SK-N-SH (cell line): ENCODE measurements at regions not wholly inside any gene's neighbourhood (a gene's known extent, or its start where the extent isn't known, plus 50 kb on each side); places are given as distances from the start of the nearest gene placed in this dataset.

Source experiments
- CTCF ChIA-PET: fragments of 300-600, 350-600 bp; formaldehyde crosslinking; extraction: SDS; loops from one replicate; lab custom pipeline; 2021; lab: Yijun Ruan, JAX
- POLR2A ChIA-PET: fragments of 350-600 bp; sonication (Branson Sonifier 250); formaldehyde crosslinking; extraction: SDS; loops from one replicate; lab custom pipeline; 2020; ENCODE audit warnings: antibody characterized with exemption, inconsistent platforms; lab: Yijun Ruan, JAX
- DNase-seq: peaks from one replicate; pipeline ENCODE4 v3.0.0; 2012
- H2AFZ ChIP-seq: fragments of 200-600 bp; sonication (generic); 2 replicates; pipeline ENCODE4 v1.8.1; 2016; ENCODE audit warnings: antibody characterized with exemption, mild to moderate bottlenecking, low read depth
- H3F3A ChIP-seq: fragments of 200-600 bp; sonication (generic); replicated peaks from 2 replicates; pipeline ENCODE3; 2016; ENCODE audit warnings: antibody characterized with exemption, mild to moderate bottlenecking; ENCODE audit not compliant: insufficient read depth
- H3K27ac ChIP-seq, 2 experiments: fragments of 200-500 bp in 1 of 2; fragments of 200-600 bp in 1 of 2; sonication (Bioruptor generic) in 1 of 2; sonication (generic), shearing (Covaris generic) in 1 of 2; 2 replicates each; pipeline versions ENCODE4 v1.5.1 to v1.6.1; 2014 to 2016; ENCODE audit warnings: low read depth in 2 of 2, inconsistent platforms in 1 of 2, low read length in 1 of 2, mild to moderate bottlenecking in 1 of 2, mixed read lengths in 1 of 2
- H3K27me3 ChIP-seq: fragments of 200-600 bp; sonication (generic), shearing (Covaris generic); 2 replicates; pipeline ENCODE4 v1.6.1; 2016; ENCODE audit warnings: mixed run types; ENCODE audit not compliant: insufficient read depth
- H3K36me3 ChIP-seq, 2 experiments: fragments of 200-500 bp in 1 of 2; fragments of 200-600 bp in 1 of 2; sonication (Bioruptor generic) in 1 of 2; sonication (generic) in 1 of 2; replicated peaks in 1 of 2; 2 replicates each; pipeline versions ENCODE3 to v1.5.1; 2014 to 2016; ENCODE audit warnings: low read length in 1 of 2, mild to moderate bottlenecking in 1 of 2; ENCODE audit not compliant: insufficient read depth in 2 of 2, control insufficient read depth in 1 of 2
- H3K4me1 ChIP-seq, 2 experiments: fragments of 200-500 bp in 1 of 2; fragments of 200-600 bp in 1 of 2; sonication (Bioruptor generic) in 1 of 2; sonication (generic), shearing (Covaris generic) in 1 of 2; 2 replicates each; pipeline versions ENCODE4 v1.5.1 to v1.6.1; 2014 to 2016; ENCODE audit warnings: low read depth in 1 of 2, low read length in 1 of 2, mixed run types in 1 of 2; ENCODE audit not compliant: insufficient read depth in 2 of 2, control insufficient read depth in 1 of 2
- H3K4me2 ChIP-seq: fragments of 200-600 bp; sonication (generic), shearing (Covaris generic); 2 replicates; pipeline ENCODE4 v1.6.1; 2017; ENCODE audit warnings: mixed run types
- H3K4me3 ChIP-seq, 2 experiments: fragments of 200-500 bp in 1 of 2; fragments of 200-600 bp in 1 of 2; sonication (Bioruptor generic) in 1 of 2; sonication (generic), shearing (Covaris generic) in 1 of 2; 2 replicates each; pipeline versions ENCODE4 v1.5.1 to v1.8.1; 2014 to 2016; ENCODE audit warnings: low read depth in 2 of 2, inconsistent platforms in 1 of 2, low read length in 1 of 2, mild to moderate bottlenecking in 1 of 2, mixed read lengths in 1 of 2, moderate library complexity in 1 of 2
- H3K79me2 ChIP-seq: fragments of 200-600 bp; sonication (generic); 2 replicates; pipeline ENCODE4 v1.8.1; 2017; ENCODE audit warnings: mild to moderate bottlenecking; ENCODE audit not compliant: insufficient read depth
- H3K9ac ChIP-seq: fragments of 200-600 bp; sonication (generic); 2 replicates; pipeline ENCODE4 v1.6.1; 2017; ENCODE audit warnings: mixed run types
- H3K9me2 ChIP-seq: fragments of 200-600 bp; sonication (generic); 2 replicates; pipeline ENCODE4 v1.6.1; 2017; ENCODE audit warnings: mixed run types
- H3K9me3 ChIP-seq: fragments of 200-600 bp; sonication (generic); 2 replicates; pipeline ENCODE4 v1.6.1; 2017; ENCODE audit warnings: mixed run types, mild to moderate bottlenecking, moderate library complexity
- H4K20me1 ChIP-seq: fragments of 200-600 bp; sonication (generic); 2 replicates; pipeline ENCODE4 v1.6.1; 2017; ENCODE audit warnings: mild to moderate bottlenecking, mixed run types; ENCODE audit not compliant: insufficient read depth
- CTCF ChIP-seq: fragments of 200-600 bp; sonication (generic); IDR thresholded peaks from 2 replicates; pipeline ENCODE4 v1.6.1; 2017; ENCODE audit warnings: antibody characterized with exemption, mild to moderate bottlenecking, moderate library complexity
- EP300 ChIP-seq, 2 experiments: IDR thresholded peaks; 2 replicates each; pipeline versions ENCODE4 v1.4.0 to v1.6.1; 2012; ENCODE audit warnings: borderline replicate concordance in 1 of 2, low read depth in 1 of 2, low read length in 1 of 2
- FOXJ3 ChIP-seq: sonication (generic); formaldehyde crosslinking; IDR thresholded peaks from 2 replicates; pipeline ENCODE4 v1.5.1; 2020; ENCODE audit warnings: mild to moderate bottlenecking, missing genetic modification reagents
- FOXM1 ChIP-seq: IDR thresholded peaks from 2 replicates; pipeline ENCODE4 v1.4.0; 2012; ENCODE audit warnings: low read depth, mild to moderate bottlenecking
- GABPA ChIP-seq: IDR thresholded peaks from 2 replicates; pipeline ENCODE4 v1.4.0; 2012; ENCODE audit warnings: low read depth, mild to moderate bottlenecking
- JUND ChIP-seq: IDR thresholded peaks from 2 replicates; pipeline ENCODE4 v1.4.0; 2012
- MAX ChIP-seq: IDR thresholded peaks from 2 replicates; pipeline ENCODE4 v1.4.0; 2012; ENCODE audit warnings: low read depth
- MXI1 ChIP-seq: IDR thresholded peaks from 2 replicates; pipeline ENCODE4 v1.6.1; 2012; ENCODE audit warnings: mild to moderate bottlenecking, low read depth, low read length, improper control_type of control experiment
- RFX5 ChIP-seq: IDR thresholded peaks from 2 replicates; pipeline ENCODE4 v1.6.1; 2012; ENCODE audit warnings: mild to moderate bottlenecking, improper control_type of control experiment, low read length
- RXRA ChIP-seq: IDR thresholded peaks from 2 replicates; pipeline ENCODE4 v1.4.0; 2012; ENCODE audit warnings: low read depth, mild to moderate bottlenecking, borderline replicate concordance
- SMC3 ChIP-seq: IDR thresholded peaks from 2 replicates; pipeline ENCODE4 v1.6.1; 2012; ENCODE audit warnings: low read depth, low read length, improper control_type of control experiment
- TEAD4 ChIP-seq: IDR thresholded peaks from 2 replicates; pipeline ENCODE4 v1.4.0; 2012; ENCODE audit warnings: mild to moderate bottlenecking, borderline replicate concordance; ENCODE audit not compliant: insufficient read depth
- WGBS: methylation state at CpG from one replicate; pipeline ENCODE4 v1.1.6; 2017; ENCODE audit warnings: low lambda C conversion rate; 5-methylcytosine and 5-hydroxymethylcytosine counted together
- TF ChIP-seq, protein P1 (sequence below): fragments of 150-350 bp; IDR thresholded peaks from 2 replicates; pipeline ENCODE4 v1.6.1; 2017; ENCODE audit warnings: antibody characterized with exemption, low read length, low read depth, borderline replicate concordance

DNA sequence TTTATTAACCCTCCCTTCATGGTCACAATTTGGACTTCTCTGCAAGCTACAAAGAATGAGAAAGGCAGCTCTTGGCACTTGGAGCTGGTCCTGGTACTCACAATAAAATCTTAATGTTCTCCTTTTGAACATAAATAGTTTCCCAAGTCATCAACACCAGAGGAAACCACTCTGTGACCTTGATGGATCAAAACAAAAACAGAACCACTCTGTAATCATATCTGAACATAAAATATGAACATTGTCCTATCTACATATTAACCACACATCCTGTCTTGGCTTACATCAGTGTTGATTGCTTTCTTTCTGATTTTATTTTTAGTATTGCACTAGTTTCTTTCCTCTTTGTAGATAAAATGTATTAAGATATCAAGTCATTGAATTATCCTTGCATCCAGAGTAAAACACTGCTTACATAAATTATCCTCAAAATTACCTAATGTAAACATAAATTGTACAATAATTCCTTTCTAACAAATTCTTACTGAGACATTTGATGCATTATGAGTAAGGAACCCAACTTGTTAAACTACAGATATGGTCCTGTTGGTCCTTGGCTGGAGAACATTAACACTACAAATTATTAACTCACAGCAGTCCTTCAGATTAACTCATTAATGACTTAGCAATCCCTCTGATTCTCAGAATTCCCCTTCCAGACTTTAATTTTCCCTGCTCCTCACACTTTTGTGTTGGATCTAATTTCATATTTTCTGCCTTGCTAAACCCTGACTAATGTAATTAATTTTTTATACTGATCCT is 860.5 kb downstream of the DIPK2A start:
- no peak for DNase-seq
- Histone ChIP-seq H3K27ac (no peak overlapping the region), H3K27me3 (no peaks in the 10 kb centered on the region), H3K4me3 (no peak overlapping the region), H3K9me3 (no peaks in the 10 kb centered on the region), H3K4me2 (no peak overlapping the region), H3K79me2 (no peaks in the 10 kb centered on the region), H3K9me2 (no peaks in the 10 kb centered on the region), H3K4me1 (no peaks in the 10 kb centered on the region), H4K20me1 (no peaks in the 10 kb centered on the region), H3K36me3 (no peaks in the 10 kb centered on the region), H3K9ac (no peak overlapping the region), H2AFZ (no peak overlapping the region), H3F3A (no peaks in the 10 kb centered on the region)
- POLR2A ChIA-PET, result no interaction called here
- TF ChIP-seq RFX5 (no peak), JUND (no peak), GABPA (no peak), FOXJ3 (CRISPR knock-in tag) (no peak), SMC3 (no peak)
- TF ChIP-seq, protein P1, sequence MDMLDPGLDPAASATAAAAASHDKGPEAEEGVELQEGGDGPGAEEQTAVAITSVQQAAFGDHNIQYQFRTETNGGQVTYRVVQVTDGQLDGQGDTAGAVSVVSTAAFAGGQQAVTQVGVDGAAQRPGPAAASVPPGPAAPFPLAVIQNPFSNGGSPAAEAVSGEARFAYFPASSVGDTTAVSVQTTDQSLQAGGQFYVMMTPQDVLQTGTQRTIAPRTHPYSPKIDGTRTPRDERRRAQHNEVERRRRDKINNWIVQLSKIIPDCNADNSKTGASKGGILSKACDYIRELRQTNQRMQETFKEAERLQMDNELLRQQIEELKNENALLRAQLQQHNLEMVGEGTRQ, result no peak
- CTCF ChIA-PET, result no interaction called here

DNA sequence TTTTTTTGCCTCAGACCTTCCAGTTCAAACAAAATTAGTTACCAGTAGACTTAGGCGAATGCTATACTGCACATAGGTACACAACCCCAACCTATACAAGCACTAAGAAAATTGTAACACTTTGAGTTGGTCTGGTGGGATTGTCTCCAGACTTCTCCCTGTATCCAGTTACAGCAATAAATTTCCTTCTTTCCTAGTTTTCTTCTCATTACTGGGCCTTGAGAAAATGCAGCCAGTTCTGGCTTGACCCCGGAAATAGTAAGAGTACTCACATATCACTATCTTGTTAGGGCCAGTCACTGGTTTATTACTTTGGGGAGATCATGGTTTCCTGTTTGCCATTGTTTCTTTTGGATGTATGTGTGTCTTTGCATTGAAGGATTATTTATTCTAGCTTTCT is 868.4 kb downstream of the DIPK2A start:
- H2AFZ ChIP-seq, result no peak overlapping the region
- 0% methylated on average over 2 of the region's 2 CpGs for WGBS
- H4K20me1 ChIP-seq, result no peaks in the 10 kb centered on the region
- H3F3A ChIP-seq, result no peaks in the 10 kb centered on the region
- no peak overlapping the region for H3K9ac ChIP-seq
- no peaks in the 10 kb centered on the region for H3K4me1 ChIP-seq
- no peaks in the 10 kb centered on the region for H3K27me3 ChIP-seq
- no peak for TF ChIP-seq TEAD4
- CTCF ChIA-PET, result no interaction called here
- H3K9me2 ChIP-seq, result no peaks in the 10 kb centered on the region
- no peak overlapping the region for H3K27ac ChIP-seq
- H3K9me3 ChIP-seq, result no peaks in the 10 kb centered on the region
- POLR2A ChIA-PET, result no interaction called here
- DNase-seq, result no peak
- H3K4me2 ChIP-seq, result no peak overlapping the region
- no peak overlapping the region for H3K4me3 ChIP-seq
- no peaks in the 10 kb centered on the region for H3K36me3 ChIP-seq
- H3K79me2 ChIP-seq, result no peaks in the 10 kb centered on the region

DNA sequence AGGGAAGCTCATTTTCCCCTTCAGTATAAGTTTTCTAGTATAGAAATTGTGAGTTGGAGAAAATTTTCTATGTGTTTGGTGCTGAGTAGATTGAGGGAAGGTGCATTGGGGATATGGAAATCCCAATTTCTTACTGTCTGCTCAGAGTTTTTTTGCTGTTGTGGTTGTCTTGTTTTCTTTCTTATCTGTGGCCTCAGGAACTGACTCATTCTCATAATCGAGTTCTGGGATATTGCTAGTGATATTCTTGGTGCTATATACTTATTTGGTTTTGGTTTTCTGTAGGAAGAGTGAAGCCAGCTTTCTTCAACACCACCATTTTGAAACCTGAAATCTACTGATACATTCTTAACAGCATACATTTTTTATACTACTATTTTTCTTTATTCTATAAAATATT is 869.2 kb downstream of the DIPK2A start:
- H3K4me1 ChIP-seq, result no peaks in the 10 kb centered on the region
- no peaks in the 10 kb centered on the region for H4K20me1 ChIP-seq
- no peak overlapping the region for H3K4me3 ChIP-seq
- no peaks in the 10 kb centered on the region for H3K9me3 ChIP-seq
- no peaks in the 10 kb centered on the region for H3K79me2 ChIP-seq
- 0% methylated on average over 1 of the region's 1 CpG for WGBS
- no peak overlapping the region for H3K9ac ChIP-seq
- no peaks in the 10 kb centered on the region for H3F3A ChIP-seq
- ChIA-PET CTCF (no interaction called here), POLR2A (no interaction called here)
- H3K36me3 ChIP-seq, result no peaks in the 10 kb centered on the region
- H2AFZ ChIP-seq, result no peak overlapping the region
- H3K4me2 ChIP-seq, result no peak overlapping the region
- H3K27me3 ChIP-seq, result no peaks in the 10 kb centered on the region
- H3K9me2 ChIP-seq, result no peaks in the 10 kb centered on the region
- no peak for DNase-seq
- no peak overlapping the region for H3K27ac ChIP-seq
- TF ChIP-seq FOXM1 (no peak), EP300 (IDR thresholded peaks at IDR 0.05; ENCODE audit: borderline replicate concordance in 1 of 2, low read depth in 1 of 2, low read length in 1 of 2) (no peak), MXI1 (no peak), MAX (no peak), RFX5 (no peak), RXRA (no peak), CTCF (no peak)
